ENCODE measurements at regions not wholly inside any gene's neighbourhood (a gene's known extent, or its start where the extent isn't known, plus 50 kb on each side); places are given as distances from the start of the nearest gene placed in this dataset.

- DNase-seq (ENCODE audit: low read depth) = no peak
- no peak for TF ChIP-seq CTCF (IDR thresholded peaks at IDR 0.05; ENCODE audit: control insufficient read depth, extremely low read depth, insufficient read depth)
Measured at GRCh38 chr12:116411977-116412376, 134.5 kb upstream of the MED13L start.

GRCh38 chr12:116414891-116415290, 137.4 kb upstream of the MED13L start:
- TF ChIP-seq CTCF (IDR thresholded peaks at IDR 0.05; ENCODE audit: control insufficient read depth, extremely low read depth, insufficient read depth) = no peak
- no peak for DNase-seq (ENCODE audit: low read depth)

More at GRCh38 chr12:116411977-116412376, 134.5 kb upstream of the MED13L start:
- no peak overlapping the region for H3K4me3 ChIP-seq (ENCODE audit: low read depth, low read length)

GRCh38 chr12:116415408-116416108, 138.1 kb upstream of the MED13L start:
- H3K4me3 ChIP-seq (ENCODE audit: low read depth, low read length) = no peak overlapping the region
- DNase-seq (ENCODE audit: low read depth) = no peak
- no peak for TF ChIP-seq CTCF (IDR thresholded peaks at IDR 0.05; ENCODE audit: control insufficient read depth, extremely low read depth, insufficient read depth)

More at GRCh38 chr12:116414891-116415290, 137.4 kb upstream of the MED13L start:
- no peak overlapping the region for H3K4me3 ChIP-seq (ENCODE audit: low read depth, low read length)

- H3K4me3 ChIP-seq (ENCODE audit: low read depth, low read length) = no peak overlapping the region
- no peak for DNase-seq (ENCODE audit: low read depth)
- TF ChIP-seq CTCF (IDR thresholded peaks at IDR 0.05; ENCODE audit: control insufficient read depth, extremely low read depth, insufficient read depth) = no peak
Measured at GRCh38 chr12:116416166-116416565, 138.7 kb upstream of the MED13L start.

- no peak overlapping the region for H3K4me3 ChIP-seq (ENCODE audit: low read depth, low read length)
- TF ChIP-seq CTCF (IDR thresholded peaks at IDR 0.05; ENCODE audit: control insufficient read depth, extremely low read depth, insufficient read depth) = no peak
- DNase-seq (ENCODE audit: low read depth) = no peak
Measured at GRCh38 chr12:116418551-116418950, 140.6 kb upstream of the MAP1LC3B2 start.

GRCh38 chr12:116420227-116420880, 138.8 kb upstream of the MAP1LC3B2 start:
- no peak overlapping the region for H3K4me3 ChIP-seq (ENCODE audit: low read depth, low read length)
- TF ChIP-seq CTCF (IDR thresholded peaks at IDR 0.05; ENCODE audit: control insufficient read depth, extremely low read depth, insufficient read depth) = no peak
- no peak for DNase-seq (ENCODE audit: low read depth)

All from LNCaP clone FGC (cell line).